CD4-positive, alpha-beta T cell treated with Interleukin-10 for 1 hour (primary cell): ENCODE measurements at regions not wholly inside any gene's neighbourhood (a gene's known extent, or its start where the extent isn't known, plus 50 kb on each side); places are given as distances from the start of the nearest gene placed in this dataset.

Source experiments
- DNase-seq: peaks from one replicate; pipeline ENCODE4 v3.0.0-alpha.2; 2020

- DNase-seq, result no peak
Observed at GRCh38 chr9:27933210-27934025, 360.1 kb upstream of the C9orf72 start.

GRCh38 chr9:27934471-27934870, 361.2 kb upstream of the C9orf72 start:
- no peak for DNase-seq

- no peak for DNase-seq
Observed at GRCh38 chr9:27939186-27939585, 365.9 kb upstream of the C9orf72 start.

GRCh38 chr9:27940535-27940934, 367.3 kb upstream of the C9orf72 start:
- no peak for DNase-seq

- no peak for DNase-seq
Observed at GRCh38 chr9:27943501-27943900, 370.2 kb upstream of the C9orf72 start.

- DNase-seq, result no peak
Observed at GRCh38 chr9:27945386-27945785, 372.1 kb upstream of the C9orf72 start.

- no peak for DNase-seq
Observed at GRCh38 chr9:27950382-27950781, 377.1 kb upstream of the C9orf72 start.

GRCh38 chr9:27954858-27955257, 381.6 kb upstream of the C9orf72 start:
- DNase-seq, result no peak

DNA sequence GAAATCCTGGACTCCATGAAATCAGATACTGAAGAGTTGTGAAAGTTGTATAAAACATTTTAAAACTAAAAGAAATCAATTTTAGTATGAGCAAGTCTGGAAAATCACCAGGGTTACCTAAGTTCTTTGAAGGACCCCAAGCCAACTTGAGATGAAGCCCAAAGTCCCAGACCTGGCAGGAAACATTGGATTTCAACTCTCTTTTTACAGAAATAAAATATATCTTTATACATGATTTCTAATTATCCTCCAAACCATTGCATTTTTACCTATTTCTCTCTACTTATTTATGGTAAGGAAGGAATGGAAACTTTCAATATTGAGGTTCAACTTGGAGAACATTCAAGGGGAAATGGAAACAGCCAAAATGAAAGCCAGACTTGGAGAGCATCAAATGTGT, 390.6 kb upstream of the C9orf72 start:
- no peak for DNase-seq

DNA sequence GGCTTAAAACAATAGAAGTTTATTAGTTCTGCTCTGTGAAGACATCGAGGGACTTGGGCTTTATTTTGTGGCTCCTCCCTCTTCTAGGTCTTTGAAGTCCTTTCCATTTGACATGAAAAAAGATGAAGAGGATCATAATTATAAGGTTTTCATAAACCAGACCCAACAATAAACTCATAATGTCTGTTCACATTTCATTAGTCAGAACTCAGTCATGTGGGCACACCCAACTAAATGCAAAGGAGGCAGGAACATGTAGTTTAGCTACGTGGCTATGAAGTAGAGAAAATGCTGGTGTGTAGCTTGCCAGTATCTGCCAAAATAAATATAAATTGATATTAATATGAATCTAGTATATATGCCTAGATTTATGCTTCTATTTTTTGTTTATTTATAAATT, 393.9 kb upstream of the C9orf72 start:
- no peak for DNase-seq

GRCh38 chr9:27977931-27978330, 404.6 kb upstream of the C9orf72 start:
- no peak for DNase-seq

DNA sequence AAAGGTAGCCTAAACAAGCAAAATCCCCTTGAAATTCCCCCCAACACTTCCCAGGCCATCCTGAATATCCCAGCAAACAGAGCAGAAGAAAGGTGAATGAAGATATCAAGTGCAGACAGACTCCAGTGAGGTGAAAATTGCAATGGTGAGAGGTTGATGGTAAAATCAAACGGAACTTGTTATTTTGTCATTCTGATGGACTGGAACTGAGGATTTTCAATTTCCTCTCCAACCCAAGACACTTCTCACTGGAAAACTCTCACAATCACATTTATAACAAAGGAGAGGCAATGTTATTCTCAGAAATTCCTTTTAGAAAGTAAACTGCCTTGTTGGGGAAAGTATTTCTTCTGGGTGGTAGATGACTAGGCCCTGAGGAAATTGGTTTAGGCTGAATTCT, 412.4 kb upstream of the C9orf72 start:
- DNase-seq, result no peak

DNA sequence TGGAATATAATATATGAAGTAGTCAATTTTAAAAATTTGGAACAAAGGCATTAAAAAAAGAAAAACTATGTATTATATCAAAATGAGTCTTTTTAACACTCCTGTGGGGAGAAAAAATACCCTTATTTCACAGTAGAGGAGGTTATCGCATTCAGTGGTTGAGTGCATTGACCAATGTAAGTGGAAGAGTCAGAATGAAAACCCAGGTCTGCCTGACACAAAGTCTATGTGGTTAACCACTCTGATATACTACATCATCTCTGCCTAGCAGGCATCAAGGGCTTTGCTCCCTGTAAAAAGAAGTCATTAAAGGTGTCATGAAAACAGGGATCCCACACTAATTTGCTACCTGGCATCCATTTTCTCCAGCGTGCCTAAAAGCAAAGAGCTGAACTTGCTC, 417.2 kb upstream of the C9orf72 start:
- no peak for DNase-seq

GRCh38 chr9:27991221-27991620, 417.9 kb upstream of the C9orf72 start:
- DNase-seq, result no peak

DNA sequence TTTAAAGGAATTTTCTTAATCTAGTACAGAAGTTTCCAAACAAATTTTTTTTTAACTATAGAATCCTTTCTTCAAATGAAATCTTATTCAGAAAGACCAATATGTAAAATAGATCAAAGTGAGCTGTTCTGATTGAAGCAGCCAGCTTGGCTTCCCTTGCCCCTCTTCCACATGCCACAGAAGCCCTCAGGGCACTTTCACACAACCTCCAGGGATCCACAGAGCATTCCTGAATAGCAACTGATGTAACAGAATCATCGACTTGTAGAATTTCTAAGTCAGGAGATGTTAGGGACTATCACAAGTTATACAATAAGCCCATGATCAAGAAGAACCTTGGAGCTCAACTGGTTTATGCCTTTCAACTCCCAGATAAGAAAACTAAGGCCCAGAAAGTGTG, 427.8 kb upstream of the C9orf72 start:
- DNase-seq, result no peak

DNA sequence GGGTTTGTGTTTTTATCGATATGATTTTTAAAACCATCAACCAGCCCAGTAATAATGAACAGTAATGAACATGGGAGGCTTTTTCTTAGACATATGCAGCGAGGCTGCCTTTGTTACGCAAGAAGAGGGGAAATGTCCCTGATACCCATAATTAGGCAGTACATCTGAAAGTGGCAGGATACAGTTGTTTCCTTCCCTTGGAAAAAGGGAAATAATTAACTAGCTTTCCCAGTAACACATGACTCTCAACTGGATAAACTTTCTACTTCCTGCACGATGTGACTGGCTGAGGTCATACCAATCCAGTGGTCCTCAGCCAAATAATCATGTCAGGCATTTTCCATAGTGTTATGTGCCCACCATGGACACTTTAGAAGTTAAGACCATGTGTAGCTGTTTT, 431.6 kb upstream of the C9orf72 start:
- no peak for DNase-seq

DNA sequence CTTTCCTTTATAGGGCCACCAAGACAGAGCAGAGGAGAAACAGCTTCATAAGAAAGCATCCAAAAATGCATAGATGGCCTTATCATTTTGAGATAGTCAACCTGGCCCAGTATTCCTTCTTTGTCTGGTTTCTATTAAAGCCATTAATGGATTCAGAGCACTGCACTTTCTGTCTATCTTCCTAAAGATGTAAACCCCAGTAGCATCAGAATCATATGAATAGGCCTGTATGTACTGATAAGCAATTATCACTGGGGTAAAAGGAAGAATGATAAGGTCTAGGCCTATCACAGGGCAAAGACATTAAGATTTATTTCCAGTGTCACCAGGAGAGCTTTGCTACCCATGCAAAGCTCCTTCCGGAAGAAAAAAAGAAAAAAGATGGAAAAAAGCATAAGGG, 432.5 kb upstream of the C9orf72 start:
- no peak for DNase-seq

- no peak for DNase-seq
Observed at GRCh38 chr9:28007097-28007817, 434.0 kb upstream of the C9orf72 start.

DNA sequence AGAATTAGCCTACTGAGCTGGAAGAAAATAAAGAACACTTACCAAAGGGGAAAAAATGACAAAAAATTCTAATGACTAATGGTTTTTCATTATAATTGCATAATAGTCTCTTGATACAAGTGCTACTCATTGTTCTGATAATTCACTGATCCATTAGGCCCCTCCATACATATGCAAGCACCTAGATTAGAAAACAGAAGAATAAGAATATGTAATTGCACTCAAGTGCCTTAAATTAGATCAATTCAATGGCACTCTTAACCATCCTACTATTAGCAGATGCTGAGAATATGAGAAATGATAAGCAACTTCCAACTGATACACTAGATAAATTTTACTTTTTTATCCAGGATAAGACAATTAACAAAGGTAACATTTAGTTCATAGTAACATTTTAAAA, 440.9 kb upstream of the C9orf72 start:
- no peak for DNase-seq

DNA sequence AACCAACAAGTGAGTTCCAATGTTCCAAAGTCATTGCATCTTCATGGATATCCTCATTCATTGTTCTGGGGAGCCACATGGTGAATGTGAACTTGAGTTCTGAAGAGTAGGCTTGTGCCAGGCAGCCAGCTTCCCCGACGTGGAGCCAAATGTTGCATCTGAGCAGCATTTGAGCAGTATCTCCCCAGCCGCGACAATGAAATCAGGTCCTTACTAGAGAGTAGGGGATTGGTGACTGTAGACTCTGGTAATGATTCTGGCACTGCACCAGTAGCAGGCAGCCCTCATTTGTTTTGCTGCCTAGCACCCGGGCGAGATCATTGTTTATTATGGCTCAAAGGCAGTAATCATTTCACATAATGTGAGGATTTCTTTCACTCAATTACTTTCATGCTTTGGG, 451.4 kb upstream of the C9orf72 start:
- no peak for DNase-seq

DNA sequence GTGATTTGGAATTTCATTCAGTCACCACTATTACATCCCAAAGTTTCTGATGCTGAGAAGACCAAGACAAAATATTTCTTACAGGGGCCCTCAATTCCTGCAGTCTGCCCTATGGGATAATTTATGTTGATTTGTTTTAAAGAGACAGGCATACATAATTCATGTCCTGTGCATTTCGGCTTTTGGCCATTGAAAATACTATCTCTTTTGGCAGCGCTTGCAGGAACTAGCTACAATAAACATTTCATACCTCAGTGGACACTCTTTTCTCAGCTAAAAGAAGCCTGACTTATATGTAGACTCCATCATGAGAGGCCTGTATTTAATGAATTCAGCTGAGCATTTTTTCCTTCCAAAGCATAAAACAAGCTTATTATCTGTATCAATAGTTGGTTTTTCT, 451.9 kb upstream of the C9orf72 start:
- DNase-seq, result no peak

GRCh38 chr9:28031521-28032267, 458.4 kb upstream of the C9orf72 start:
- DNase-seq, result no peak

DNA sequence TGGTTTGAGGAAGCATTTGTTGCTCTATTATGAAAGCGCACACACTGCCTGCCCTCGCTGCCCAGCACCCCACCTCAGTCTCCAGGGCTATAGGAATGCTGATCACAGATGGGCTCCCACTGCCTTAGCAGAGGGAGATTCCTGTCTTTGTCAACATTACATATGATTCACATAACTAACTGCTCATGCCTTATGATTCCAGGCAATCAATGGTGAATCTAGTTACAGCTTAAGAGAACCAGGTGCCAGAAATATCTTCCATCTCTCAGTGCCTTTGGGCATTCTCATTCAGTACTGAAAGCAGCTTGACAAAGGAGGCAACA, 458.9 kb upstream of the C9orf72 start:
- DNase-seq, result no peak

- DNase-seq, result no peak
Observed at GRCh38 chr9:28034242-28034641, 461.0 kb upstream of the C9orf72 start.
